GM12801 (cell line): ENCODE measurements at regions not wholly inside any gene's neighbourhood (a gene's known extent, or its start where the extent isn't known, plus 50 kb on each side); places are given as distances from the start of the nearest gene placed in this dataset.

Source experiments
- TF ChIP-seq, protein P1 (sequence below): IDR thresholded peaks from one replicate; pipeline ENCODE4 v1.5.1; 2011; ENCODE audit warnings: control low read depth; ENCODE audit not compliant: insufficient read length; ENCODE audit errors: extremely low read depth

GRCh38 chr20:10770753-10771152 lies 97.0 kb upstream of the JAG1 start:
- TF ChIP-seq, protein P1, sequence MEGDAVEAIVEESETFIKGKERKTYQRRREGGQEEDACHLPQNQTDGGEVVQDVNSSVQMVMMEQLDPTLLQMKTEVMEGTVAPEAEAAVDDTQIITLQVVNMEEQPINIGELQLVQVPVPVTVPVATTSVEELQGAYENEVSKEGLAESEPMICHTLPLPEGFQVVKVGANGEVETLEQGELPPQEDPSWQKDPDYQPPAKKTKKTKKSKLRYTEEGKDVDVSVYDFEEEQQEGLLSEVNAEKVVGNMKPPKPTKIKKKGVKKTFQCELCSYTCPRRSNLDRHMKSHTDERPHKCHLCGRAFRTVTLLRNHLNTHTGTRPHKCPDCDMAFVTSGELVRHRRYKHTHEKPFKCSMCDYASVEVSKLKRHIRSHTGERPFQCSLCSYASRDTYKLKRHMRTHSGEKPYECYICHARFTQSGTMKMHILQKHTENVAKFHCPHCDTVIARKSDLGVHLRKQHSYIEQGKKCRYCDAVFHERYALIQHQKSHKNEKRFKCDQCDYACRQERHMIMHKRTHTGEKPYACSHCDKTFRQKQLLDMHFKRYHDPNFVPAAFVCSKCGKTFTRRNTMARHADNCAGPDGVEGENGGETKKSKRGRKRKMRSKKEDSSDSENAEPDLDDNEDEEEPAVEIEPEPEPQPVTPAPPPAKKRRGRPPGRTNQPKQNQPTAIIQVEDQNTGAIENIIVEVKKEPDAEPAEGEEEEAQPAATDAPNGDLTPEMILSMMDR: no peak

GRCh38 chr20:10771435-10772140 lies 97.8 kb upstream of the JAG1 start:
- TF ChIP-seq, protein P1: no peak

DNA sequence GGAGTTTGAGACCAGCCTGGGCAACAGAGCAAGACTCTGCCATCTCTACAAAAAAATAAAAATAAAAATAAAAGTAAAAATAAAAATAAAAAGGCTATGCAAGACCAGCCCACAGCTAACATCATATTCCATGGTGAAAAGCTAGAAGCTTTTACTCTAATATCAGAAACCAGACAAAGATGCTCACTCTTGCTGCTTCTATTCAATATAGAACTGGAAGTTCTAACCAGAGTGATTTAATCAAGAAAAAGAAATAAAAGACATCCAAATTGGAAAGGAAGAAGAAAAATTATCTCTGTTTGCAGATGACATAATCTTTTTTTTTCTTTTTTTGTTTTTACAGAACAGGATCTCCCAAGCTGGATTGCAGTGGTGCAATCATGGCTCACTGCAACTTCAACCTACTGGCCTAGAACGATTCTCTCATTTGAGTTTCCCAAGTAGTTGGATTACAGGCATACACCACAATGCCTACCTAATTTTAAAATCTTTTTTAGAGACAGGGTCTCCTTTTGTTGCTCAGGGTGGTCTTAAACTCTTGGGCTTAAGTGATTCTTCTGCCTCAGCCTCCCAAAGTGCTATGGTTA lies 100.7 kb upstream of the JAG1 start:
- TF ChIP-seq, protein P1: no peak

GRCh38 chr20:10777710-10778109 lies 103.9 kb upstream of the JAG1 start:
- TF ChIP-seq, protein P1: no peak

GRCh38 chr20:10779911-10780310 lies 106.1 kb upstream of the JAG1 start:
- TF ChIP-seq, protein P1: no peak

DNA sequence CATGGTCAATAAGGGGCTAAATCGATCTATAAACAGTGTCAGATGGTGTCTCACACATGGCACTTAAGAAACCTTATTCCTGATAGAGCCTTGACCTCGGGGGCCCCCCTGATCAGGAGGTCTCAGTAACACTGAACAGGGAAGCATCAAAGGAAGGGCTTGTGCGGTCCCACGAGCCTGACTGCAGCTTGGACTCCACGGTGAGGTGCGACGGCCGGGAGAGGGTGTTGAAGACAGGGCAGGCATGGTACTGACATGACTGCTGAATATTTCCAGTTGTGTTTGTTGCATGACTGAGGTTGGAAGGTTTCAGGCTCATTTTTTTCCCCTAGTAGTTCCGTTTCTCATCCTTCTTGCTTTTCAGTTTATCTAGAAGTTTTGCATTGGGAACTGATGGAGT lies 107.1 kb upstream of the JAG1 start:
- TF ChIP-seq, protein P1: no peak

- TF ChIP-seq, protein P1: no peak
These were observed 107.7 kb upstream of the JAG1 start for GRCh38 chr20:10781526-10781925.
